NCI-H524 (cell line): ENCODE measurements at regions not wholly inside any gene's neighbourhood (a gene's known extent, or its start where the extent isn't known, plus 50 kb on each side); places are given as distances from the start of the nearest gene placed in this dataset.
"Not testable (repeated sequence)": the region's sequence is repeated elsewhere in the genome, so short reads cannot be mapped to it uniquely, and the experiment has no call there.

Experiments used
- DNase-seq, 2 experiments: peaks; one replicate each; lab custom pipeline; 2025; lab: John Stamatoyannopoulos, UW

- not testable (repeated sequence) for DNase-seq
Observed at GRCh38 chr2:71958426-71958825, 189.2 kb downstream of the CYP26B1 start.

GRCh38 chr2:71952572-71953188 lies 195.0 kb downstream of the CYP26B1 start:
- DNase-seq: no peak

- DNase-seq: no peak
Observed at GRCh38 chr2:71951718-71952404, 195.8 kb downstream of the CYP26B1 start.

- no peak for DNase-seq
Observed at GRCh38 chr2:71951083-71951468, 196.6 kb downstream of the CYP26B1 start.

GRCh38 chr2:71950256-71951082 lies 197.2 kb downstream of the CYP26B1 start:
- DNase-seq: no peak

GRCh38 chr2:71949537-71949798 lies 198.2 kb downstream of the CYP26B1 start:
- no peak for DNase-seq

- DNase-seq: no peak
Observed at GRCh38 chr2:71948781-71949536, 198.7 kb downstream of the CYP26B1 start.

DNA sequence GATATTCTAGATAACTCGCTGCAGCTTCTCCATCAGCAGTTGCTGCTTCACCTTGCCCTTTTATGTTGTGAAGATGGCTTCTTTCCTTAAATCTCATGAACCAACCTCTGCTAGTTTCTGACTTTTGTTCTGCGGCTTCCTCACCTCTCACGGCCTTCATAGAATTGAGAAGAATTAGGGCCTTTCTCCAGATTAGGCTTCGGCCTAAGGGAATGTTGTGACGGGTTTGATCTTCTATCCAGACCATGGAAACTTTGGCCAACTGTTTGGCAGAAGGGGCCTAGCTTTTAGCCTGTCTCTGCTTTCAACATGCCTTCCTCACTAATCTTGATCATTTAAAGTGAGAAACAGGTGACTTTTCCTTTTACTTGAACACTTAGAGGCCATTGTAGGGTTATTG lies 199.9 kb downstream of the CYP26B1 start:
- no peak for DNase-seq

DNA sequence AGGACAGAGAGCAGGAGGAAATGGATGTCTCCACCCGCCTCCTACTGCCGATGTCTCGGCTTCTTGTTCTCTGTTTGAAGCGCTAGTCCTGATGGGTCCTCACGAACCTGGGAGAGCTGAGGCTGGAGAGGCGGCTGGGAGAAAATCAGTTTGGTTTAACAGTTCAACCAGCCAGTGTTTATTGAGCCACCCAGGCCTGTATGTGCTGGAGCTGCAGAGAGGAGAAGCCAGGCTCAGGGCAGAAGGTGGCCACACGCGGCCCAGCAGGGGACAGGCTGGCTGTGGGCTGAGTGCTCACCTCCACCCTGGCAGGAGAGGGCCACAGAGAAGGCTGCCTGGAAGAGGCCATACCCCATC lies 202.1 kb downstream of the CYP26B1 start:
- no peak for DNase-seq

DNA sequence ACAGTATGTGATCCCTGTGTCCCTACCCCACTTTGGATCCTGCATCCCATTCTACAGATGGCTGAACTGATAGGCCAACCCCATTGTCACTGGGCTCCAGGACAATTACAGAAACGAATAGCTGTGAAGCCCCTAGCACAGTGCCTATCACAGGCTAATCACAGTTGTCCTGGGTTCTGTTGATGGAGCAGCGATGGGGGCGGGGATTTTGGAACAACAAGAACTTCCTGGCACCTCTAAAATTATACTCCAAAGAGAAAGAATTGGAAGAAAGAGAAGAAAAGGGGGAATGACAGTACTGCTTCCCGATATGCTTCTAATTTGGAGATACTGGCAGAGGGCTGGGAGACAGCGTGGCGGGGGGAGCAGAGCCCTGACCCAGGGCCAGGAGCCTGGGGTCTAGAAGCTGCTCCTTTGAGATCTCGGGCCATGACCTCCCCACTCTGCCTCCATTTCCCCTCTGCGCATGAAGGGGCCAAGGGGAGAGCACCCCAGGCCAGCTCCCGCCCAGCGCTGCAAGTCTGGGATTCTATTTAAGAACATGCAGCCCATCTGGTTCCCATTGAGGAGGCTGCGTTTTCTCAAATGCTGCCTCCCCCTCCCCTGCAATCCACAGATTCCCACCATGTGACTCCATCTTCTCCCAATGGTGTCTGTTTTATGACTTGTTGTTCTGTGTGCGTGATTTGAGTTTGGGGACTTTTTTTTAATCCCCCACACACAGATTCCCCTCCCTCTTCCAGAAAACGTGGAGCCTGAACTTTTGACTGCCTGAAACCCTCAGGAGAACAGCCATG lies 202.7 kb downstream of the CYP26B1 start:
- no peak for DNase-seq

DNA sequence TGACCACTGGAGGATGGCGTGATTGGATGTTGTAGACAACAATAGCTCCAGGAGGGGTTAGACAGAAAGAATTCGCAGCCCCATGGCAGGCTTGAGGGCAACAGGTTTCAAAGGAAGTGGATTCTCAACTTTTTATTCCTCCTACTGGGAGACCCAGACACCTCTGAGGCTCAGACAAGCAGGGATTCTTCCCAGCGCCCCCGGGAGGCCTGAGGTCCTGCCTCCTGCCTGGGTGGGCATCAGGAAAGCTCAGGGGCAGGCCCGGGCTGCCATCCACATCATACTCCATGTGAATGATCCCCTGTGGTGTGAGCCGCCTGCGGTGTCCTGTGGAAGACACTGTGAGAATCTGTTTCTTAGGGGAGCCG lies 203.5 kb downstream of the CYP26B1 start:
- no peak for DNase-seq

- no peak for DNase-seq
Observed at GRCh38 chr2:71943238-71944182, 204.2 kb downstream of the CYP26B1 start.

DNA sequence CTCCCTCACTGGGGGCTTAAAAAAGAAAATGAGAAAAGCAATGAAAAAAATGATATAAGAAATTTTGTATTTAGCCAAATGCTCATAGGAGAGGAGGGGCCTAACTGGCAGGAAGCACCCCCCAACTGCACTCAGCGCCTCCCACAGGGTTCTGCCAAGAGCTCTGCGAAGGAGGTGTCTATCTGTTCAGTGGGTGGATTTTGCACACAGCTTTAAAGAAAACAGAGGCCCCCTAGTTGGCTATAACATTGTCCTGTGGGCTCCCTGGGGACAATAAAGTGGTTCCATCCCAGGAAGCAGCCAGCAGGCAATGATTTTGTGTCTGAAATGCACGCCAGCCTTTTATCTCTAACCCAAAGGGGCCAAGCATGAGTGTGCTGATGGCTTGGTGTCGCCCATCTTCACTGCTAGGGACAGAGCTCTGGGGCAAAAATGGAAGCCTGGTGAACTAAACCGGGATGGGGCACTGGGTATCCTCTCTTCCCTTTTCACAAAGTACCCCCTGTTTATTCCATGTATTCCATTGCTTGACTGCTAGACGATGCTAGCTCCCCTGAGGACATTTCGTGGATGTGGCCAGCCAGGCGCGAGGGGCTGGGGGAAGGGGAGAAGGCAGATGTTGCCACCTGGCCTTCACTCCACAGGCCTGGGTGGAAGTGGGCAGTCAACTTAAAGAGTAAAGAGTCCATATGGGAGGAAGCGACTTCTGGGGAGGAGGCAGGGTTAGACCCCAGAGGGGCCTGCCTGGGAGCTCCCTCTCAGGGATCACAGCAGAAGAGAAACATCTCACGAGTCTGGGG lies 205.7 kb downstream of the CYP26B1 start:
- no peak for DNase-seq

- no peak for DNase-seq
Observed at GRCh38 chr2:71940695-71941094, 207.0 kb downstream of the CYP26B1 start.

- DNase-seq: no peak
Observed at GRCh38 chr2:71939588-71940535, 207.8 kb downstream of the CYP26B1 start.

GRCh38 chr2:71938659-71939587 lies 208.7 kb downstream of the CYP26B1 start:
- no peak for DNase-seq

DNA sequence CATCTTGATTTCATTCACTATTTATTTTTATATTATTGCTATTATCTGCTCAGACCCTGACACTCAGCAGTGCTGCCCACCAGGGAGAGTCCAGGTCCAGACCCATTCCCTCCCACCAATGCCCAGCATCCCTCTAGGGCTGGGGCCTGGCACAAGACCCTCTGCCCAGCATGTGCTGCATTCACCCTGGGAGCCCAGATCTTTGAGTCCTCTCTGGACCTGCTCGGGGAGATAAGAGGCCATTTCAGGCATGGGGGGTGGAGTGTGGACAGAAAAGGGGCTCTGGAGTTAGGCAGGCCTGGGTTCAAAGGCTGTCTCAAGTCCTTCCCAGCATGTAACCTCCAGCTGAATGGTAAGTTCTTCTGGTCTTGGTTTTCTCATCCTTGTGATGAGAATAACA lies 209.6 kb downstream of the CYP26B1 start:
- no peak for DNase-seq

DNA sequence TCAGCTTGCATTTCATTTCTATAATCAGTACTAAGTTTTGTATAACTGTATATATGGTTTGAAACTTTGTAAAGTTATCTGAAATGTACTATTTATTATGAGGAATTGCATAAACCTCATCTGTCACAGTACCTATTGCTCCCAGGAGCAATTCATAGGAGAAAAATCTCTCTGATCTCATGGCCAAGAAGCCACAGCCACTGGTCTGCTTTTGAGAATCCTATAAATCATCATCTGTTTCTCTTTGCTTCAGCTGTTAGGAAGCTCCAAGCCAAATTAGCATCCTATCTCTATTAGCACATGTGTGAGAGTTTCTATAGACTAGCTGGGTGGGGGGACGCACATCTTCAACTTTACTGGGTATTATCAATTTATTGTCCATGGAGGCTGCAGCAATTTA lies 210.3 kb downstream of the CYP26B1 start:
- no peak for DNase-seq
